ENCODE measurements at regions not wholly inside any gene's neighbourhood (a gene's known extent, or its start where the extent isn't known, plus 50 kb on each side); places are given as distances from the start of the nearest gene placed in this dataset.
A peak's percentile ranks its signal among the peaks of the same experiment; 100 is the strongest.

- DNase-seq = no peak
Observed at GRCh38 chr3:86708893-86709292, 282.1 kb downstream of the VGLL3 start.

GRCh38 chr3:86702381-86702958 is 288.5 kb downstream of the VGLL3 start:
- no peak for DNase-seq

GRCh38 chr3:86695752-86696151 is 295.2 kb downstream of the VGLL3 start:
- DNase-seq = no peak

- DNase-seq = no peak
Observed at GRCh38 chr3:86673991-86674390, 317.0 kb downstream of the VGLL3 start.

- no peak for DNase-seq
Observed at GRCh38 chr3:86661817-86662216, 329.1 kb downstream of the VGLL3 start.

- DNase-seq = no peak
Observed at GRCh38 chr3:86658876-86659275, 332.1 kb downstream of the VGLL3 start.

- DNase-seq = no peak
Observed at GRCh38 chr3:86654806-86655460, 336.0 kb downstream of the VGLL3 start.

GRCh38 chr3:86653661-86654205 is 337.2 kb downstream of the VGLL3 start:
- DNase-seq = no peak

GRCh38 chr3:86648087-86648486 is 342.9 kb downstream of the VGLL3 start:
- no peak for DNase-seq

- no peak for DNase-seq
Observed at GRCh38 chr3:86645756-86646155, 345.2 kb downstream of the VGLL3 start.

- DNase-seq = no peak
Observed at GRCh38 chr3:86634361-86634760, 356.6 kb downstream of the VGLL3 start.

- no peak for DNase-seq
Observed at GRCh38 chr3:86629511-86629910, 361.4 kb downstream of the VGLL3 start.

GRCh38 chr3:86624192-86624591 is 366.8 kb downstream of the VGLL3 start:
- no peak for DNase-seq

- DNase-seq = no peak
Observed at GRCh38 chr3:86618706-86619105, 372.2 kb downstream of the VGLL3 start.

- no peak for DNase-seq
Observed at GRCh38 chr3:86605166-86605565, 385.8 kb downstream of the VGLL3 start.

- no peak for DNase-seq
Observed at GRCh38 chr3:86595696-86596095, 395.3 kb downstream of the VGLL3 start.

GRCh38 chr3:86594838-86595237 is 396.1 kb downstream of the VGLL3 start:
- DNase-seq = no peak

- DNase-seq = no peak
Observed at GRCh38 chr3:86578071-86578470, 412.9 kb downstream of the VGLL3 start.

- peak; percentile 12 for DNase-seq
Observed at GRCh38 chr3:86563400-86563970, 427.5 kb downstream of the VGLL3 start.

GRCh38 chr3:86562090-86562489 is 428.9 kb downstream of the VGLL3 start:
- no peak for DNase-seq

GRCh38 chr3:86561215-86561614 is 429.7 kb downstream of the VGLL3 start:
- no peak for DNase-seq

GRCh38 chr3:86554383-86554782 is 436.6 kb downstream of the VGLL3 start:
- no peak for DNase-seq

GRCh38 chr3:86547692-86548091 is 443.3 kb downstream of the VGLL3 start:
- DNase-seq = no peak

- no peak for DNase-seq
Observed at GRCh38 chr3:86537171-86537570, 453.8 kb downstream of the VGLL3 start.
